Renal cortical epithelial cell (primary cell): ENCODE measurements at regions not wholly inside any gene's neighbourhood (a gene's known extent, or its start where the extent isn't known, plus 50 kb on each side); places are given as distances from the start of the nearest gene placed in this dataset.

Experiments
- DNase-seq: peaks from one replicate; pipeline ENCODE4 v3.0.0-alpha.2; 2011; ENCODE audit warnings: low read depth

DNA sequence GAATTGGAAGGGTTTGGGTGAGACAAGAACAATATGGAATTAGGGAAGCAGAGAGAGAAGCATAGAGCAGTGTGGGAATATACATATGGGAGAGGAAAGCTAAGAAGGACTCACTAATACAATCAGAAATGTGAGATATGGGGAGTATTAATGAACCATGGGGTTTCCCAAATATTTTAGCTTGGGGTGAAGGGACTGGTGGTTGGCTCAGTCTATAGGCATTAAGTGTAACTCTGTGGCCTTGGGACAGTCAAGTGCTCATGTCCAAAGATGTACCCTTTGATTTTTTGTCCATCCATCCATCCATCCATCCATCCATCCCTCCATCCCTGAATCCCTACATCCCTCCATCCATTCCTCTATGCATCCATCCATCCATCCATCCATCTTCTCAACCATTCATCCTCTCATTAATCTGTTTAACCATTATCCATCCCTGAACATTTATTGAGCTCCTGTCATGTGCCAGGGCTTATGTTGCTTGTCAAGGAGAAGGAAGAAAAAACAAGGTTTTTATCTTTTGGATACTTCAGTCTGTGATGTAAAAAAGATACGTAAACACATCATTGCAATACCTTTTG is 263.4 kb upstream of the CHD6 start:
- DNase-seq, result no peak

GRCh38 chr20:41879123-41879522 is 260.9 kb upstream of the CHD6 start:
- DNase-seq, result no peak

- DNase-seq, result no peak
Observed at GRCh38 chr20:41877911-41878310, 259.7 kb upstream of the CHD6 start.

- no peak for DNase-seq
Observed at GRCh38 chr20:41874658-41875057, 256.5 kb upstream of the CHD6 start.

DNA sequence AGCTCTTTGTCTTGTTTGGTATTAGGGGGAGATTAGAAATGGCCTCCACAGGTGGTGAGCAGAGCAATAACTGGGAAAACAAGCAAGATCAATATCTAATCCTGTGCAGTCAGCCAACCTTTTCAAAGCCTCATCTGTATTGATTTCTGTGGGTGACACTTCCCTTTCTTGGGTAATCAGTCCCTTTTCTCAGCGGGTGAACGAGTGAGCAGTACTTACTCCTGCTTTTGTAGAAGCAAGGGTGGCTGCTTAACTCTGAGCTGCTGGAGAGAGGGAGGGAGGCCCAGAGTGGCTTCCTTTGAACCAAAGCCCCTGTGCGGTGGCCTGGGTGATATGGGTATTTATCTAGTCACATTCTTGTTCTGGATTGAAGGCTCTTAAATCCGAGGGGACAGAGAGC is 254.8 kb upstream of the CHD6 start:
- no peak for DNase-seq

DNA sequence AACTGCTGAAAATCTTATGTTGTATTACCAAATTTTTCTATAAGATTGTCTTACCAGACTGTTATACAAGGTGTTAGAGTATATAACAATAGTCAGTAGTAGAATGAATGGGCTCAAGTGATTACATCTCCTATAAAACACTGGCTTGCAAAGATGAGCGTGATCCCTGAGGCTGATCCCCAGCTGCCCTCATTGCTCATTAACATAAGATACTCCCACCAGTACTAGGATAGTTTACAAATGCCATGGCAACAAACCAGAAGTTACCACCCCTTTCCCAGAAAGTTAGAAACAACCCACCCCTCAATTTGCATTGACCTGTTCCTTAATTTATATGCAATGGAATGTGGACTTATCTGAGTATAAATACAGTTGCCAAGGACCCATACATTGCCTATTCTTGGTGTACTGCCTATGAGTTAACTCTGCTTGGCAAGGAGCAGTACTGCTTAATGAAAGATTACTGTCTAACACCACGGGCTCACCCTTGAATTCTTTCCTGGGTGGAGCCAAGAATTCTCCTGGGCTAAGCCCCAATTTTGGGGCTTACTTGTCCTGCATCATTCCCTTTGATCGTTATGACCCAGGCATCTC is 252.8 kb upstream of the CHD6 start:
- no peak for DNase-seq

- DNase-seq, result no peak
Observed at GRCh38 chr20:41869261-41869660, 251.1 kb upstream of the CHD6 start.

- DNase-seq, result no peak
Observed at GRCh38 chr20:41865938-41866337, 247.8 kb upstream of the CHD6 start.

- DNase-seq, result no peak
Observed at GRCh38 chr20:41862476-41862875, 244.3 kb upstream of the CHD6 start.

- no peak for DNase-seq
Observed at GRCh38 chr20:41861772-41862422, 243.7 kb upstream of the CHD6 start.

- peak; percentile 1 for DNase-seq
Observed at GRCh38 chr20:41854765-41855164, 236.6 kb upstream of the CHD6 start.

DNA sequence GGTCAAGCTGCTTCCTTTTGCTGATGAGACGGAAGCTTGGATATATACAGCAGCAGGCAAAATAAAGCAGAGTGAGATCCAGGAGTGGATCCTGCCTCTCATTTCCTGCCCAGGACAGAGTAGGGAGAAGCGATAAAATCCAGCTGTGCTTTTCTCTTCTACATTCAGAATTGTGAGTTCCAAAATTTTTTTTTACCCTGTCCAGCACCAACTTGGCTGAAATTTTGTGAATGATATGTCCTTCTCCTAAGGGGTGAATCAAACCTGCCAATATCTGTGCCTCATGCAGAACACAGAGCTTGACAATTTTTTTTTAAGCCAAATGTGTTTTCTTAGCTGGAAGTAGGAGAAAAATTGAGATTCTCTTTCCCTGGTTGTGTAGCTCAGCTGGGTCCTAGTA is 235.6 kb upstream of the CHD6 start:
- DNase-seq, result no peak

DNA sequence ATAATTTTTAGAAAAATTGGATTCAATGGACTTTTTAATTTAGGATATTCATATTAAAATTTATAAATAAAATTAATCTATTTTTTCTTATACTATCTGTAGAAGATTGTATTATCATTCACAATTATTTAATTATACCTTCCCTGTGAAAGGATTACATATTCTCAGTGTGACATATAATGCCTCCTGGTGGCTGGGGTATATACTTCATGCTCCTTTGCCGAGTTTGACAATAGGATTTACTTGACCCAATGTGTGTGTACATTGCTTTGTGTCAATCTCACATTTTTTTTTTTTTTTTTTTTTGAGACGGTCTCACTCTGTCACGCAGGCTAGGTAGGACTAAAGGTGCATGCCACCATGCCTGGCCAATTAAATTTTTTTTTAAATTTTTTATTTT is 230.0 kb upstream of the CHD6 start:
- no peak for DNase-seq

- DNase-seq, result no peak
Observed at GRCh38 chr20:41837669-41838224, 219.6 kb upstream of the CHD6 start.

- no peak for DNase-seq
Observed at GRCh38 chr20:41833739-41834138, 215.6 kb upstream of the CHD6 start.

DNA sequence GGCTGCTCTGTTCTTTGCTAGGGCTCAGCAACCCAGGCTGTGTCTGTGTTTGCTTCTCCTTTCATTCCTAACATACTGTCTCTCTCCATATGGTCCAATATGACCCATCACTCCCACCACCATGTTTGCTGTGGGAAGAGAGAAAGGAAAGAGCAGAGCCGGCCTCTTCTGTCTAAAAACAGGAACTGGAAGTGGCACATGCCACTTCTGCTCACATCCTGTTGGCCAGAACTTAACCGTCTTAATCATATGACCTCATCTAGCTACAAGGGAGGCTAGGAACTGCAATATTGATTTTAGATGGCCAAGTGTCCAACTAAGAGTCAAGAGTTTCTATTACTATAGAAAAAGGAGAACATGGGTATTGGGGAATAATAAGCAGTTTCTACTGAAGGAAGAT is 212.5 kb upstream of the CHD6 start:
- DNase-seq, result no peak

DNA sequence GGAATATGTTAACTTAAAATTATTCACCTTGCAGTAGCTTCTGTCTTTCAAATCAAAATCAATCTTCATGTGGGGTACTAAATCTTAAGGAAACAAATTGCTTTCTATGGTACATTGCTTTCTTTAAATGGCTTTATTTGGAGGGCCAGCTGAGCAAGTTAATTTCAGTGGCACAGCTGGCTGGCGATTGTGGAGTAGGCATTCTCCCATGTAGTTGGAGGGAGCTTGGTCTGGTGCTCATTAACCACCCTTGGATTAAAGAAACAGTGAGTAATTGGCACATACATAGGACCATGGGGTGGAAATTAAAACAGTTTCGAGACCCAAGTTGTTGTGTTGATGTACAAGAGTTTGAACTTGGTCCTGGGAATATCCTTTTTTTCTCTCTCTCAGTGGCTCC is 201.3 kb upstream of the CHD6 start:
- no peak for DNase-seq

DNA sequence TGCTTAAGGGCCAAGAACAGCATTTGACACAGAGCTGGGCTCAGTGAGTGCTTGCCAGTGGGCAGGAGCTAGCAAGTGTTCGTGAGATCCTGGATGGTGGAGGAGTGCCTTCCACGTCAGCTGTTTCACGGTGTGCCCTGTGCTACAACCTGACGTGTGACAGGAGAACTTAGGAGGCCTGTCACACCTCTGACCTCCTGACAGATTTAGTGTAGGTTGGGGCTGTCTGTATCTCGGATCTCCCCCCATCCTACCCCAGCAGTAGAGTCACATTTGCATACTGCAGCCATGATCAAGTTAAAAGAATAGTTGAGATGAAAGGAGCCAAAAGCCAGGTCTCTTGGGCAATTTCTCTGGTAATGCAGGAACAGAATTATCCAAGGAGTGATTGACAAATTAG is 200.8 kb upstream of the CHD6 start:
- no peak for DNase-seq

- DNase-seq, result no peak
Observed at GRCh38 chr20:41818369-41818768, 200.2 kb upstream of the CHD6 start.

DNA sequence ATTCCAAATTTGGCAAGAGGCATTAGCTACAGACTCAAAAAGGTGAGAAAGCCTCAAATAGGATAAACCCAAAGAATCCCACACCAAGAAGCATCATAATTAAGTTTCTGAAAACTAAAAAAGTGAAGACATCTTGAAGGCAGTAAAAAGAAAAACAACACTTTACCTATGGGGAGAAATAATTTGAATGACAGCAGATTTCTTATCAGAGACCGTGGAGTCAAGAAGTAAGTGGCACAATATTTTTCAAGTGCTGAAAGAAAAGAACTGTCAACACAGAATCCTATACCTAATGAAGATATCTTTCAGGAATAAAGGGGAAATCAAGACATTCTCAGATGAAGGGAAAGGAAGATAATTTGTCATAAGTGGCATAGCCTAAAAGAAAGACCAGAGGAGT is 193.3 kb upstream of the CHD6 start:
- DNase-seq, result no peak

GRCh38 chr20:41800040-41800439 is 181.9 kb upstream of the CHD6 start:
- DNase-seq, result no peak

GRCh38 chr20:41798930-41799502 is 180.8 kb upstream of the CHD6 start:
- DNase-seq, result no peak

DNA sequence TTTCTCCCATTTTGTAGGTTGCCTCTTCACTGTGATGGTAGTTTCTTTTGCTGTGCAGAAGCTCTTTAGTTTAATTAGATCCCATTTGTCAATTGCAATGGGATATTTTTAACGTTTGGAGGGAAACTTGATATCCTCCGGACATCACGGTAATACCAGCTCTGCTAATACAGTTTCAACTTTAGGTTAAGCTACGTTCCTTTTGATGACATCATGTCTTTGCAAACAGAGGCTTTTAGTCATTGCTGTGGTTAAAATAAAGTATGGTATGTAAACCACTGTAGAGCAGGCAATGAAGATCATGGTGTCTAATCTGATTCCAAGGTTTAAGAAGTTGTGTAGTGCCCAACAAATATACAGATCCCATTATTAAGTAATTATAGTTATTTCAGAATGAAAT is 168.0 kb upstream of the CHD6 start:
- no peak for DNase-seq
